ENCODE measurements at regions not wholly inside any gene's neighbourhood (a gene's known extent, or its start where the extent isn't known, plus 50 kb on each side); places are given as distances from the start of the nearest gene placed in this dataset.

DNA sequence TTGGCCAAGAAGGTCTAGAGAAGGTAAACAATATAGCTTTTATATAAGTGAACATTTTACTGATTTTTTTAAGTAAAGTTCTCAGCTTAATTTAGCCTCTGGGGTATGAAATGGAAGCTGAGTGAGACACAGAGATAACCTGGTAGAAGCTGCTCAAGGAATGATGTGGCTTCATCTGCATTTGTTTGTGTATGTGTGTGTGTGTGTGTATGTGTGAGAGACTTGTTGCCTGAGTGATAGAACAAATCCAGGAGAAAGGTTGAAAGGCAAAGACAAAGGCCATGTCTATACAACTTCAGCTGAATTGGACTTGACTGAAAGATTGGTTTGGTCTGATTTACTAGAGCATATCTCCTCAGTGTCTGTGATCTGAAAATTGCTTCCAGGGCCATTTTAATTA is 63.6 kb downstream of the PCDH7 start:
- Mint-ChIP-seq H3K9me3 (ENCODE audit: low read depth) (no peaks in the 10 kb centered on the region), H3K4me3 (no peak overlapping the region), H3K27ac (no peak overlapping the region), H3K27me3 (no peaks in the 10 kb centered on the region), H3K36me3 (no peaks in the 10 kb centered on the region), H3K4me1 (no peaks in the 10 kb centered on the region)
- CTCF ChIA-PET = no interaction called here
- DNase-seq (no peak), ATAC-seq (no peak)

DNA sequence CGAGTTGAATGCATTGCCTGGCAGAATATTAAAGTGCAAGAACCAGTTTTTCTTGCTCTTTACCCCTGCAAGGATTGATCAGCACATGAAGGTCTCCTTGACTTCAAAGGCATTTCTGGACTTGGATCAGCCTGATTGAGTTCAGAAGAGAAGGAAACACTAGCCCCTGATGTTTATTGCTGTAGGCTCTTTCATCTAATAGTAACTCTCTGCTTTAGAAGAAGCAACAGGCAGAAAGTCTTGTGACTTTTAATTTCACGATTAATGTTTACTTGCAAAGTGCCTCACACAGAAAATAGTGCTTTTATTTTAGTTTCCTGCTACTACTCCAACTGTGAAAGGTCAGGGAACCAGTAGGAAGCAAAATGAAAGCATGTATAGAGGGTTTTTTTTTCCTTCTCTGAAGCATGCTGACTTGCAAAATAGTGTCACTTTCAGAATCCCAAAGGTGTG is 69.1 kb downstream of the PCDH7 start:
- DNase-seq = no peak
- H3K36me3 Mint-ChIP-seq = no peaks in the 10 kb centered on the region
- CTCF ChIA-PET = no interaction called here
- no peaks in the 10 kb centered on the region for H3K27me3 Mint-ChIP-seq
- H3K4me3 Mint-ChIP-seq = no peak overlapping the region
- ATAC-seq = no peak
- H3K4me1 Mint-ChIP-seq = no peaks in the 10 kb centered on the region
- no peak overlapping the region for H3K27ac Mint-ChIP-seq
- no peaks in the 10 kb centered on the region for H3K9me3 Mint-ChIP-seq (ENCODE audit: low read depth)

DNA sequence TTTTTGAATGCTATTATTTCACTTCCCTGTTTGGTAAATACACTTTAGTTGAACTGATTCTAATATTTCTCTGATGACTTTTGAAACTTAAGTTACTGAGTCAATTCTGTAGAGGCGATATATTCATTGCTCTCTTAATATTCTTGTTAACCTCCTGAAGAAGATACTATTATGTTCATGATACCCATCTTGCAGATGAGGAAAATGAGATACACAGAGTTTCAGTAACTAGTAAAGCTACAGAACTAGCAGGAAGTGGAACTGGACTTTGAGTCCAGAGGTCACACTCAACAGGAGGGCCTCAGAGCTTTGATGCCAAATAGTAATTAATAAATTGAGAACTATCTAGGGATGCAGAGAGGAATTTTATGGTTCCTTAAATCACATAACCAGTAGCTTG is 70.0 kb downstream of the PCDH7 start:
- H3K4me3 Mint-ChIP-seq = no peak overlapping the region
- no peaks in the 10 kb centered on the region for H3K4me1 Mint-ChIP-seq
- ATAC-seq (no peak), DNase-seq (no peak)
- no peaks in the 10 kb centered on the region for H3K27me3 Mint-ChIP-seq
- no peaks in the 10 kb centered on the region for H3K36me3 Mint-ChIP-seq
- H3K27ac Mint-ChIP-seq = no peak overlapping the region
- CTCF ChIA-PET = no interaction called here
- H3K9me3 Mint-ChIP-seq (ENCODE audit: low read depth) = no peaks in the 10 kb centered on the region

DNA sequence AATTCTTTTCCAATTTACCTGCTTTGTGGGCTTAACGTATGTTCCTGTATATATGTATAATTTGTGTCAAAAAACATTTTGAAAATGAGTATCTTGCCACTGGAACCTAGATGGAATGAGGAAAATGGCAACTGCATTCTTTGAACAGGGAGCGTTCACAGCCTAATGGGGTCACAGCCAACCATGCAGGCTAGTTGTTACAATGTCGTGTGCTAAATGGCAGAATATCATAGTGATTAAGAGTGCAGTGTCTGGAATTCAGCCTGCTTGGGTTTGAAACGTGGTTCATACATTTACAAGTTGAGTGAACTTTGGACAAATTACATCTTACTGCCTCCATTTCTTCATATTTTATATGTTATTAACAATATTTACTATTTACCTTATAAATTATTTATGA is 70.8 kb downstream of the PCDH7 start:
- DNase-seq (no peak), ATAC-seq (no peak)
- no peak overlapping the region for H3K27ac Mint-ChIP-seq
- CTCF ChIA-PET = no interaction called here
- H3K9me3 Mint-ChIP-seq (ENCODE audit: low read depth) = no peaks in the 10 kb centered on the region
- no peak overlapping the region for H3K4me3 Mint-ChIP-seq
- no peaks in the 10 kb centered on the region for H3K27me3 Mint-ChIP-seq
- no peaks in the 10 kb centered on the region for H3K4me1 Mint-ChIP-seq
- no peaks in the 10 kb centered on the region for H3K36me3 Mint-ChIP-seq

DNA sequence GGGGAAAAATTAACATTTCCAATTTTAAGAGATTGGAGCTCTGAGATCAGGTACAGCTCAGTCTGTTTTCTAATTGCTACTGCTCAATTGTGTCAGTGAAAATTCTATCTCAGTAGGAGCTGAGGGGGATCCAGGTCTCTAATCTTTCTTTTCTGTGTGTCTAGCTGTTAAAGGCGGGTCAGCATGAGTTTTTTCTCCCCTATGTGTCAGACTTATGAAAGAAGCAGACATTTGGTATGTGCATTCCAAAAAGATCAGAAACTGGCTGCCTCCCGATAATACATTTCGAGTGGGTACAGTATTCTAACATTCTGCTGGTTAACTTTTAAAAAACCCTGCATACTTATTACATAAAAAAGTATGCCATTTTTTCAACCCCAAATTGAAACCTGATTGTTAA is 72.4 kb downstream of the PCDH7 start:
- CTCF ChIA-PET = no interaction called here
- Mint-ChIP-seq H3K4me3 (no peak overlapping the region), H3K36me3 (no peaks in the 10 kb centered on the region), H3K27me3 (no peaks in the 10 kb centered on the region), H3K4me1 (no peaks in the 10 kb centered on the region), H3K27ac (no peak overlapping the region), H3K9me3 (ENCODE audit: low read depth) (no peaks in the 10 kb centered on the region)
- DNase-seq = no peak
- ATAC-seq = no peak

DNA sequence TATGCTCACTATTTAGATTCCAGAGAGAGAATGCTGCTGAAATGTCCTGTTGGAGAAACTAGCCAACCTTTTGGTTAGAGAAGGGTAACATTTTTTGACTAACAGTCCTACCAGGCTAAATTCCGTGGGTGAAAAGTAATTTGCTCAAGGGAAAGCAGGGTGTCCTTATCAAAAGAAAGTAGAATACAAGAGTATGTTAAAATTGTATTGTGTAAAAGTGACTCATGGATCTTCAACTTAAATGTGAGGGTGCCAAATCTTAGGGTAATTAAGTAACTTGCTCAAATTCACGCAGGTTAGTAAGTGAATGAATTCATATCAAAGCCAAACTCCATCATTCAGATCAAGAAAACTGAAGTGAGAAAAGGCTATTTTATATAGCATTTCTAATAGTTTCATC is 81.7 kb downstream of the PCDH7 start:
- H3K4me1 Mint-ChIP-seq = no peaks in the 10 kb centered on the region
- no peak overlapping the region for H3K27ac Mint-ChIP-seq
- CTCF ChIA-PET = no interaction called here
- H3K27me3 Mint-ChIP-seq = no peaks in the 10 kb centered on the region
- peaks cover 9% of the 10 kb centered on the region for H3K9me3 Mint-ChIP-seq (ENCODE audit: low read depth)
- ATAC-seq (no peak), DNase-seq (no peak)
- H3K4me3 Mint-ChIP-seq = no peak overlapping the region
- H3K36me3 Mint-ChIP-seq = no peaks in the 10 kb centered on the region

DNA sequence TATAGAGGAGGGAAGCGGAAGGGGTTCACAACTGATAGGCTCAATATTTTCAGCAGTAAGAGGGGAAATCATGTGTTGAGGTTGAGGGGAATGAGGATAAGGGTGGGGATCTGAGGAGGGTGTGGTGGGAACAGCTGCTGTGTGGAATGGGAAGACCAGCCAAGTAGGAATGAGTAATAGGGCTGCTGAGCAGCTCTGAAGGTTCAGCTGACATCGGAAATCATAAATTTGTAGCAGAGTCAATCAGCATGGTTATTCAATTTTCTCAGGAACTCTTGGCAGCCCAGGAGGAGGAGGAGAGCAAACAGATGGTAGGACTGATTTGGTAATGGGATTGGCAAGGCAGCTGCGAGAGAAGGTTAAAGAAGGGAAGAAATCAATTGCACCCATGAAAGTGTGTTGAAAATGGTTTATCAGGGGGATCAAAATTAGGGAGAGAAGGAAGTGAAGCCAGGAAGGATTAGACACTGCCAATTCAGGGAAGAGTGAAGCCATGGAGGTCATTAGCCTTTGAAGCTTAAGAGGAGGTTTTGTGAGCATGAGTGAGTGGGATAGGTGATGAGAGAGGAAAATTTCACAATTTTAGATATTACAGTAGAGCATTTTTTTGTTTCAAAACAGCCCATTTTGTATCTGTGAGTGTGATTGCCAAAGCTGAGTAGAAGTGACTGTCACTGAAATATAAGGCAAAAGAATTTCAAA is 82.6 kb downstream of the PCDH7 start:
- no peaks in the 10 kb centered on the region for H3K27me3 Mint-ChIP-seq
- ATAC-seq (no peak), DNase-seq (no peak)
- CTCF ChIA-PET = no interaction called here
- H3K36me3 Mint-ChIP-seq = no peaks in the 10 kb centered on the region
- no peaks in the 10 kb centered on the region for H3K4me1 Mint-ChIP-seq
- H3K27ac Mint-ChIP-seq = no peak overlapping the region
- peaks cover 10% of the 10 kb centered on the region for H3K9me3 Mint-ChIP-seq (ENCODE audit: low read depth)
- no peak overlapping the region for H3K4me3 Mint-ChIP-seq

DNA sequence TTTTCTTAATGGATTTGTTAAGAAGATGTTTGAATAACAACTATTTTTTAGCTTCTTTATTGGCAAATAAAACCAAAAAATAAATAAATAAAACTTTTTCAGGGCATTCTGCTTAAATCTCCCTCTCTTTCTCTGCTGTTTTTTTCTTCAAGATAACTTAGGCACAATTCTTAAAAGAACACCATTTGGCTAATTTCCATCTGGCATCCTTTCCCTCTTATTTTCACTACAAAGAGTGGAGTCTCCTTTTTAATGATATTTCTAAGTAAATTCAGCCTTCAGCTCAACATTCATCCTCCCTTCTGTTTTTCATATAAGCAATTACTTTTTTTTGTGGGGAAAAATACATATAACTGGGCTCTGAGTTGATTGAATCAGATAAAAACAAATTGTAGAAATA is 88.1 kb downstream of the PCDH7 start:
- Mint-ChIP-seq H3K9me3 (ENCODE audit: low read depth) (peaks cover 2% of the 10 kb centered on the region), H3K4me3 (no peak overlapping the region), H3K36me3 (no peaks in the 10 kb centered on the region), H3K4me1 (no peaks in the 10 kb centered on the region), H3K27ac (no peak overlapping the region), H3K27me3 (no peaks in the 10 kb centered on the region)
- ATAC-seq (no peak), DNase-seq (no peak)
- CTCF ChIA-PET = no interaction called here

DNA sequence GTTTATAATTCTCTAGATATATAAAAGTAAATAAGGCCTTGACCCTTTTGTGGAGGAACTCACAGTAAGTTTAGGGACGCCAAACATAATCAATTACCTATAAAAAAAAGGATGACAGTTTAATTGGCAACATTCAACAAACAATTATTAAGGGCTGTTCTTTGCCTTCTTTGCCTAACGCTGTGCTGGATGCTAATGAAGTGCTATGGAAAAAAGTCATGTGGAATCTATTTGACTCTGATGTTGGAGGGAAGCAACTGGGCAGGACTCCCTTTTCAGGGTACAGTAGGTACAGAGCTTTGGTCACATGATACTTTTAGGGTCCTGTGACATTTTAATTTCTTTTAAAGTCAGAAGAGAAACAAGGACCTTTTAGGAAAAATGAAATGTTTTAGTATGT is 91.1 kb downstream of the PCDH7 start:
- Mint-ChIP-seq H3K4me3 (no peak overlapping the region), H3K36me3 (no peaks in the 10 kb centered on the region), H3K9me3 (ENCODE audit: low read depth) (peaks cover 2% of the 10 kb centered on the region), H3K27me3 (no peaks in the 10 kb centered on the region), H3K4me1 (no peaks in the 10 kb centered on the region), H3K27ac (no peak overlapping the region)
- no peak for ATAC-seq
- CTCF ChIA-PET = no interaction called here
- no peak for DNase-seq

DNA sequence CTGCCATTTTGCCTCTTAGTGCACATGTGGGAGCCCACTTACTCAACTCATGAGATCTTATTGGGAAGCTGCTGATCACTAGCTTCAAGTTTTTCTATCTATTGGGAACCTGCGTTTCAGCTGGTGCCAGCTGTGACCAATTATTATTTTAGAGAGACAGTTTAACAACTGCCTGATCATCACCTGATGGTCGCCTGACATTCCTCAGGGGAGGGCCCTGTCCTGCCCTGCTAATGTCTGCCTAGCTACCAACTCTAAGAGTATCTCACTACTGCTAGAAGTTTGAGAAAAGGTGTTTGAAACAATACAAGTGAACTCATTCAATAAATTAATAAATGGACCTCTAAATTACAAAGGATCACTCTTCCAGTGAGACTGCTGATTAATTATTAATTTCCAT is 95.5 kb downstream of the PCDH7 start:
- H3K9me3 Mint-ChIP-seq (ENCODE audit: low read depth) = no peaks in the 10 kb centered on the region
- no peak overlapping the region for H3K27ac Mint-ChIP-seq
- no peak for DNase-seq
- no peak overlapping the region for H3K4me3 Mint-ChIP-seq
- no peaks in the 10 kb centered on the region for H3K27me3 Mint-ChIP-seq
- no peaks in the 10 kb centered on the region for H3K36me3 Mint-ChIP-seq
- CTCF ChIA-PET = no interaction called here
- ATAC-seq = no peak
- no peaks in the 10 kb centered on the region for H3K4me1 Mint-ChIP-seq

DNA sequence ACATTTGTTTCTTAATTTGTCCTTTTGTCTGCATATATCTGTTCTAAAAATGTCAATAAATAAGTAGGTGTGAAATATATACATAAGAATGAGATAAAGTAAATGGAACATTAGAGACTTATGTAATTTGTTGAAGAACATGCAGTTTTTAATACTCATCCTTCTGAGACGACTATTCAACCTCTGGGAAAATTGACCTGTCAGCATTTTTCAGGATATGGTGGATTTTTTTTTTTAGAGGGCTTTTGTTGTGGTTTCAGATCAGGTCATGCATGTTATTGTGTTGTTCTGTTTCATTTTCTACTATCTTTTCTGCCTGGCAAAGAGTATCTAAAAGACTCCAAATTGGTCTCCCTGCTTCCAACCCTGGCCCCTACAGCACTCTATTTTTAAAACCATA is 97.3 kb downstream of the PCDH7 start:
- no peaks in the 10 kb centered on the region for H3K36me3 Mint-ChIP-seq
- no peaks in the 10 kb centered on the region for H3K4me1 Mint-ChIP-seq
- DNase-seq (no peak), ATAC-seq (no peak)
- peaks cover 6% of the 10 kb centered on the region for H3K9me3 Mint-ChIP-seq (ENCODE audit: low read depth)
- H3K4me3 Mint-ChIP-seq = no peak overlapping the region
- H3K27ac Mint-ChIP-seq = no peak overlapping the region
- no peaks in the 10 kb centered on the region for H3K27me3 Mint-ChIP-seq
- CTCF ChIA-PET = no interaction called here

DNA sequence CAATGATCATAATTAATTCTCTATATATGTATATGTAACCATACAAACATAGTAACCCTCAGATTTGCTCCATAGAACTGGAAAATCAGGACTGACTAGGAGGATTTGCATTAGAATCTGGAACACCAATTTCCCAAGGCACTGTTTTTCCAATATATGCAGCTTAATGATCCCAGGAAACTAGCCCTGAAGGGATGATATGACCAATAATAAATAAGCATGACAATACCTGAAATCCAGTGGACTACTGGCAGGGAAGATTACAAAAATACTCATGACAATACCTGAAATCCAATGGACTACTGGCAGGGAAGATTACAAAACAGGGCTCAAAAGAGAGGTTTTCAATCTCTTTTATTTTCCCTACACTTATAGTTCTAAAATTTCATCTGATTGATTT is 98.4 kb downstream of the PCDH7 start:
- Mint-ChIP-seq H3K36me3 (no peaks in the 10 kb centered on the region), H3K27ac (no peak overlapping the region), H3K27me3 (no peaks in the 10 kb centered on the region), H3K4me3 (no peak overlapping the region), H3K4me1 (no peaks in the 10 kb centered on the region), H3K9me3 (ENCODE audit: low read depth) (peaks cover 8% of the 10 kb centered on the region)
- CTCF ChIA-PET = no interaction called here
- ATAC-seq (no peak), DNase-seq (no peak)

DNA sequence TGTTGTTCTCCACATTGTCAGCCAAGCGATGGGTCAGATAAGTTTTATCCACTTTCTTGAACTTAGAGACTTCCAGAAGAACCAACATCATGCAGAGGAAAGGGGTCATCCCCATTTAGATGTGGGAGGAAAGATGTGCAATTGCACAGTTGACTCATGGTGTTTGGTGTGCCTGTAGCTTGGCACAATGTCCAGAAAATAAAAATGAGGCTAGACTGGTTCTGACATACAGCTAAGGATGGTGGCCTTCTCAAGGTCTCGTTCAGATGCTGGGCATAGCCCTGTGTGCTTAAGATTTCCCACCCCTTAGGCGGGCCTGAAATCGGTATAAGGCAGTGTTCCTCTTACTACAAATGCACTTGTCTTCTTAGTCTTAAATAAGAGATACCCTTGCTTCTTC is 101.1 kb downstream of the PCDH7 start:
- H3K9me3 Mint-ChIP-seq (ENCODE audit: low read depth) = peaks cover 10% of the 10 kb centered on the region
- no peak overlapping the region for H3K27ac Mint-ChIP-seq
- no peak overlapping the region for H3K4me3 Mint-ChIP-seq
- no peaks in the 10 kb centered on the region for H3K4me1 Mint-ChIP-seq
- CTCF ChIA-PET = no interaction called here
- H3K36me3 Mint-ChIP-seq = no peaks in the 10 kb centered on the region
- ATAC-seq (no peak), DNase-seq (no peak)
- no peaks in the 10 kb centered on the region for H3K27me3 Mint-ChIP-seq

DNA sequence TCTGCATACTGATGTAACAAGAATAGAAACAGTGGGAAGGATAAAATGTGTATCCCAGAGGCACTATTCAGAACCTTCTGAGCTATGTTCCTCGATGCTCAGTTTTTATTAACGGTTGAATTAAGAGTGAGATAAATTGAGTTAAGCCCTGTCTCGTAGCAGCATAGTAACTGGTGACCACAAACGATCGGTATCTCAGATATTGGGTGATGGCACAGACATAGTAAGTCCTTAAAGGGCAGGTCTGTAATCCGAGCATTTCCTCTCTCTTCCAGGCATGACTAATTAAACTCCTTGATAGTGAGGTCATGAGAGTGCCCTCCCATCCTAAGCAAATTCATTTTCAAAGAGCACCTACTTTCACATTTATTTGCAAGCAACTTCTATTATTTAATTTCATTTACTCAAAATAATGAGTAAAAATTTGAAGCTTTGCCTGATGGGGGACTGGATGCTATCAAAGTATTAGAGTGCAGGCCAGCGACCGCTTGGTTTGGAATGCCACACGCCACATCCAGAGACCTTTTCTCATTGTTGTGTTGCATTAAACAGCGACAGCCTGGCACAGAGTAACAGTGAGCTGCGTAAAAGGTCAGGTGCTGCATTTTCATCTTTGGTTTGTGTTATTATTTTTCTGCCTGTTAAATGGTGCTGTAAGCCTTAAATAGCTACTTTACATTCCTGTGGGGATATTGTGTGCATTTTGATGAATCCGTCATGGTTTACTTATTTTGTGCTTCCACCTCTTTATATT is 101.9 kb downstream of the PCDH7 start:
- Mint-ChIP-seq H3K9me3 (ENCODE audit: low read depth) (peaks cover 10% of the 10 kb centered on the region), H3K27me3 (no peaks in the 10 kb centered on the region), H3K4me3 (no peak overlapping the region), H3K4me1 (no peaks in the 10 kb centered on the region), H3K36me3 (no peaks in the 10 kb centered on the region), H3K27ac (no peak overlapping the region)
- CTCF ChIA-PET = no interaction called here
- ATAC-seq (no peak), DNase-seq (no peak)
